Gastrocnemius medialis (tissue), 4 donors: ENCODE measurements at regions not wholly inside any gene's neighbourhood (a gene's known extent, or its start where the extent isn't known, plus 50 kb on each side); places are given as distances from the start of the nearest gene placed in this dataset.

Experiments
- ATAC-seq, 2 donors: fragments of 150-250 bp; one replicate each; pipeline ENCODE4 v1.9.1; 2016
- DNase-seq, 2 donors: peaks; one replicate each; pipeline ENCODE4 v3.0.0-alpha.2; 2019
- H3K27ac ChIP-seq, 4 donors: fragments of 200-600 bp; sonication (generic); 1 replicate in 1 of 4; 2 replicates in 3 of 4; pipeline ENCODE4 v1.5.1; 2016 to 2018; ENCODE audit warnings: mild to moderate bottlenecking in 2 of 4, moderate library complexity in 1 of 4
- H3K27me3 ChIP-seq, 3 donors: fragments of 200-600 bp; sonication (generic) in 2 of 3; 1 replicate in 1 of 3; 2 replicates in 2 of 3; pipeline versions ENCODE4 v1.5.1 to v1.6.0; 2016 to 2019; ENCODE audit warnings: mild to moderate bottlenecking in 1 of 3, moderate library complexity in 1 of 3
- H3K36me3 ChIP-seq, 2 donors: fragments of 200-600 bp; sonication (generic) in 1 of 2; one replicate each; pipeline ENCODE4 v1.5.1; 2017 to 2018
- H3K4me1 ChIP-seq, 2 donors: fragments of 200-600 bp; sonication (generic) in 1 of 2; one replicate each; pipeline ENCODE4 v1.5.1; 2016 to 2017; ENCODE audit warnings: mild to moderate bottlenecking in 2 of 2
- H3K4me3 ChIP-seq, 4 donors: fragments of 200-600 bp; sonication (generic) in 3 of 4; 1 replicate in 1 of 4; 2 replicates in 3 of 4; pipeline ENCODE4 v1.5.1; 2016 to 2019; ENCODE audit warnings: mild to moderate bottlenecking in 2 of 4
- H3K9me3 ChIP-seq, 3 donors: fragments of 200-600 bp; sonication (generic) in 2 of 3; 1 replicate in 1 of 3; 2 replicates in 2 of 3; pipeline ENCODE4 v1.5.1; 2016 to 2019
- CTCF ChIP-seq, 5 experiments: fragments of 450-650 bp in 3 of 5; fragments of 200-600 bp in 2 of 5; sonication (generic) in 2 of 5; IDR thresholded peaks in 4 of 5; conservative IDR thresholded peaks in 1 of 5; 1 replicate in 4 of 5; 2 replicates in 1 of 5; pipeline ENCODE4 v1.5.1; 2016 to 2019; ENCODE audit warnings: antibody characterized with exemption in 5 of 5, mild to moderate bottlenecking in 3 of 5, moderate library complexity in 3 of 5
- POLR2A ChIP-seq, 2 donors: fragments of 450-650 bp; IDR thresholded peaks; one replicate each; pipeline ENCODE4 v1.6.1; 2017; ENCODE audit warnings: antibody characterized with exemption in 2 of 2, mild to moderate bottlenecking in 2 of 2, moderate library complexity in 2 of 2
- in situ Hi-C, 4 donors: fragments of 200-750 bp; cut with MboI; loops; one replicate each; pipeline versions ENCODE4 v1.15.0 to v1.8.0; 2017; ENCODE audit warnings: low sequenced_read_pairs in 4 of 4
- intact Hi-C: fragments of 100-400 bp; cut with DNase I; formaldehyde crosslinking; loops from one replicate; pipeline ENCODE4 v1.15.1; 2023; ENCODE audit warnings: low total_unique reads

- no peaks in the 10 kb centered on the region for H3K27me3 ChIP-seq
- no peaks in the 10 kb centered on the region for H3K36me3 ChIP-seq
- no peak overlapping the region for H3K27ac ChIP-seq
- TF ChIP-seq POLR2A (IDR thresholded peaks at IDR 0.05): no peak
- TF ChIP-seq CTCF (IDR thresholded peaks at IDR 0.05 in 4 of 5, conservative IDR thresholded peaks at IDR 0.05 in 1 of 5): no peak
- in situ Hi-C loops: no loop called here
- H3K4me1 ChIP-seq: no peaks in the 10 kb centered on the region
- no peak for DNase-seq
- intact Hi-C loops: no loop called here
- no peak overlapping the region for H3K4me3 ChIP-seq
- no peak for ATAC-seq
- H3K9me3 ChIP-seq: no peaks in the 10 kb centered on the region
Measured at GRCh38 chr13:108360139-108360538, 90.6 kb downstream of the TNFSF13B start.

- intact Hi-C loops: no loop called here
Measured at GRCh38 chr13:108361769-108362168, 92.3 kb downstream of the TNFSF13B start.

GRCh38 chr13:108363666-108364065 lies 94.1 kb downstream of the TNFSF13B start:
- H3K4me1 ChIP-seq: no peaks in the 10 kb centered on the region
- intact Hi-C loops (no loop called here), in situ Hi-C loops (no loop called here)
- H3K4me3 ChIP-seq: no peak overlapping the region
- TF ChIP-seq POLR2A (IDR thresholded peaks at IDR 0.05) (no peak), CTCF (IDR thresholded peaks at IDR 0.05 in 4 of 5, conservative IDR thresholded peaks at IDR 0.05 in 1 of 5) (no peak)
- H3K36me3 ChIP-seq: no peaks in the 10 kb centered on the region
- H3K9me3 ChIP-seq: no peaks in the 10 kb centered on the region
- ATAC-seq (no peak), DNase-seq (no peak)
- H3K27me3 ChIP-seq: no peaks in the 10 kb centered on the region
- no peak overlapping the region for H3K27ac ChIP-seq

More at GRCh38 chr13:108361769-108362168, 92.3 kb downstream of the TNFSF13B start:
- no peak overlapping the region for H3K27ac ChIP-seq
- H3K36me3 ChIP-seq: no peaks in the 10 kb centered on the region
- no peaks in the 10 kb centered on the region for H3K27me3 ChIP-seq
- H3K4me1 ChIP-seq: no peaks in the 10 kb centered on the region
- DNase-seq: no peak
- H3K4me3 ChIP-seq: no peak overlapping the region
- no peak for ATAC-seq
- H3K9me3 ChIP-seq: no peaks in the 10 kb centered on the region
- TF ChIP-seq CTCF (IDR thresholded peaks at IDR 0.05 in 4 of 5, conservative IDR thresholded peaks at IDR 0.05 in 1 of 5): no peak
- no peak for TF ChIP-seq POLR2A (IDR thresholded peaks at IDR 0.05)
- in situ Hi-C loops: no loop called here

- Histone ChIP-seq H3K9me3 (no peaks in the 10 kb centered on the region), H3K36me3 (no peaks in the 10 kb centered on the region), H3K27me3 (no peaks in the 10 kb centered on the region), H3K27ac (no peak overlapping the region), H3K4me3 (no peak overlapping the region), H3K4me1 (no peaks in the 10 kb centered on the region)
- no peak for DNase-seq
- no peak for ATAC-seq
- TF ChIP-seq CTCF (IDR thresholded peaks at IDR 0.05 in 4 of 5, conservative IDR thresholded peaks at IDR 0.05 in 1 of 5): no peak
- no peak for TF ChIP-seq POLR2A (IDR thresholded peaks at IDR 0.05)
- in situ Hi-C loops: no loop called here
- intact Hi-C loops: no loop called here
Measured at GRCh38 chr13:108365255-108365654, 95.7 kb downstream of the TNFSF13B start.

GRCh38 chr13:108368250-108368905 lies 98.9 kb downstream of the TNFSF13B start:
- Histone ChIP-seq H3K27ac (no peak overlapping the region), H3K4me3 (no peak overlapping the region), H3K4me1 (no peaks in the 10 kb centered on the region), H3K9me3 (no peaks in the 10 kb centered on the region), H3K27me3 (no peaks in the 10 kb centered on the region), H3K36me3 (no peaks in the 10 kb centered on the region)
- DNase-seq (no peak), ATAC-seq (no peak)
- intact Hi-C loops (no loop called here), in situ Hi-C loops (no loop called here)
- TF ChIP-seq POLR2A (IDR thresholded peaks at IDR 0.05): no peak
- TF ChIP-seq CTCF (IDR thresholded peaks at IDR 0.05 in 4 of 5, conservative IDR thresholded peaks at IDR 0.05 in 1 of 5): no peak
